HCT116 (cell line): ENCODE measurements at regions not wholly inside any gene's neighbourhood (a gene's known extent, or its start where the extent isn't known, plus 50 kb on each side); places are given as distances from the start of the nearest gene placed in this dataset.

ENCODE experiments used
- ATAC-seq: fragments of 200-7000 bp; cut with Tn5 transposase; 2 replicates; pipeline ENCODE4 v1.9.1; 2020; ENCODE audit warnings: mild to moderate bottlenecking, moderate library complexity
- BruUV-seq: library from RNA; stranded (reverse); fragments of 400-500 nt; replicated peaks from 2 replicates; lab custom pipeline; 2021; lab: Mats Ljungman, UMichigan
- CTCF ChIA-PET: fragments of 300-600 bp; sonication (Branson Sonifier 250); formaldehyde crosslinking; loops from one replicate; lab custom pipeline; 2021; ENCODE audit warnings: antibody characterized with exemption; lab: Charles Lee
- POLR2A ChIA-PET: fragments of 300-600, 350-600 bp; sonication (Branson Sonifier 250); formaldehyde crosslinking; loops from one replicate; lab custom pipeline; 2021; ENCODE audit warnings: antibody characterized with exemption; lab: Charles Lee
- RAD21 ChIA-PET, 2 experiments: fragments of 300-600 bp; sonication (Branson Sonifier 250); formaldehyde crosslinking; loops; one replicate each; lab custom pipeline; 2023; ENCODE audit warnings: low total read pairs in 2 of 2; ENCODE audit not compliant: uncharacterized antibody in 2 of 2, unreplicated experiment in 2 of 2, low non-redundant PET in 1 of 2; lab: Charles Lee
- DNase-seq: peaks from one replicate; pipeline ENCODE4 v3.0.0-alpha.2; 2010; ENCODE audit warnings: low read depth, low spot score
- H2AFZ ChIP-seq: fragments of 200-600 bp; shearing (Covaris generic), sonication (generic); 2 replicates; pipeline ENCODE4 v1.6.1; 2017; ENCODE audit warnings: low read depth, mixed run types, mixed read lengths, antibody characterized with exemption, low read length; ENCODE audit not compliant: poor library complexity, severe bottlenecking
- H3K27ac ChIP-seq: 2 replicates; pipeline ENCODE4 v1.5.1; 2012; ENCODE audit warnings: low read depth, low read length
- H3K27me3 ChIP-seq: fragments of 200-600 bp; sonication (generic); 2 replicates; pipeline ENCODE4 v1.6.1; 2016; ENCODE audit warnings: mixed run types, low read length, mixed read lengths; ENCODE audit not compliant: insufficient read depth
- H3K36me3 ChIP-seq, 2 experiments: fragments of 200-500 bp in 1 of 2; fragments of 200-600 bp in 1 of 2; sonication (Bioruptor generic) in 1 of 2; sonication (generic) in 1 of 2; 2 replicates each; pipeline versions ENCODE4 v1.5.1 to v1.6.1; 2014 to 2016; ENCODE audit warnings: low read length in 2 of 2, inconsistent platforms in 1 of 2, mixed read lengths in 1 of 2, mixed run types in 1 of 2; ENCODE audit not compliant: insufficient read depth in 2 of 2, control insufficient read depth in 1 of 2
- H3K4me1 ChIP-seq, 2 experiments: fragments of 200-600 bp in 1 of 2; sonication (generic) in 1 of 2; 2 replicates each; pipeline versions ENCODE4 v1.5.1 to v1.6.1; 2012 to 2017; ENCODE audit warnings: low read length in 2 of 2, inconsistent platforms in 1 of 2, mild to moderate bottlenecking in 1 of 2, mixed read lengths in 1 of 2, mixed run types in 1 of 2, moderate library complexity in 1 of 2; ENCODE audit not compliant: insufficient read depth in 2 of 2, control insufficient read depth in 1 of 2
- H3K4me2 ChIP-seq: fragments of 200-600 bp; sonication (generic); 2 replicates; pipeline ENCODE4 v1.6.1; 2017; ENCODE audit warnings: mixed run types, low read length, mixed read lengths
- H3K4me3 ChIP-seq, 2 experiments: fragments of 200-600 bp in 1 of 2; sonication (generic) in 1 of 2; replicated peaks in 1 of 2; 2 replicates each; pipeline ENCODE4 v1.5.1; 2011 to 2016; ENCODE audit warnings: low read length in 2 of 2, control low read depth in 1 of 2, low read depth in 1 of 2, mild to moderate bottlenecking in 1 of 2, mixed read lengths in 1 of 2, mixed run types in 1 of 2
- H3K79me2 ChIP-seq: fragments of 200-600 bp; sonication (generic); 2 replicates; pipeline ENCODE4 v1.6.1; 2017; ENCODE audit warnings: mild to moderate bottlenecking, mixed run types, low read length, moderate library complexity, mixed read lengths; ENCODE audit not compliant: insufficient read depth
- H3K9ac ChIP-seq: fragments of 200-600 bp; sonication (generic); 2 replicates; pipeline ENCODE4 v1.6.1; 2016; ENCODE audit warnings: low read length, mixed read lengths
- H3K9me2 ChIP-seq: fragments of 200-600 bp; sonication (generic), shearing (Covaris generic); 2 replicates; pipeline ENCODE4 v1.6.1; 2017; ENCODE audit warnings: mixed run types, mild to moderate bottlenecking, moderate library complexity; ENCODE audit not compliant: insufficient read depth
- H3K9me3 ChIP-seq, 2 experiments: fragments of 200-500 bp in 1 of 2; fragments of 200-600 bp in 1 of 2; sonication (Bioruptor generic) in 1 of 2; sonication (generic) in 1 of 2; 2 replicates each; pipeline ENCODE4 v1.6.1; 2014 to 2017; ENCODE audit warnings: low read length in 2 of 2, mixed read lengths in 2 of 2, inconsistent platforms in 1 of 2, low read depth in 1 of 2, mild to moderate bottlenecking in 1 of 2, mixed run types in 1 of 2, moderate library complexity in 1 of 2; ENCODE audit not compliant: control insufficient read depth in 1 of 2, insufficient read depth in 1 of 2
- H4K20me1 ChIP-seq: fragments of 200-600 bp; sonication (generic), shearing (Covaris generic); 2 replicates; pipeline ENCODE4 v1.6.1; 2017; ENCODE audit warnings: mixed run types, mild to moderate bottlenecking, moderate library complexity; ENCODE audit not compliant: insufficient read depth
- ATF3 ChIP-seq: IDR thresholded peaks from 2 replicates; pipeline ENCODE4 v1.6.1; 2012
- CBX3 ChIP-seq: IDR thresholded peaks from 2 replicates; pipeline ENCODE4 v1.6.1; 2012; ENCODE audit warnings: low read depth
- CEBPB ChIP-seq: IDR thresholded peaks from 2 replicates; pipeline ENCODE4 v1.6.1; 2012; ENCODE audit warnings: low read depth
- CTCF ChIP-seq, 3 experiments: fragments of 200-600 bp in 1 of 3; sonication (generic) in 1 of 3; IDR thresholded peaks in 2 of 3; conservative IDR thresholded peaks in 1 of 3; 2 replicates each; pipeline ENCODE4 v1.5.1; 2012 to 2017; ENCODE audit warnings: low read depth in 2 of 3, low read length in 2 of 3, antibody characterized with exemption in 1 of 3, borderline replicate concordance in 1 of 3, control low read depth in 1 of 3, mild to moderate bottlenecking in 1 of 3, mixed read lengths in 1 of 3, mixed run types in 1 of 3, moderate library complexity in 1 of 3; ENCODE audit not compliant: insufficient read depth in 1 of 3
- EGR1 ChIP-seq: IDR thresholded peaks from 2 replicates; pipeline ENCODE4 v1.6.1; 2012; ENCODE audit warnings: low read depth
- ELF1 ChIP-seq: IDR thresholded peaks from 2 replicates; pipeline ENCODE4 v1.6.1; 2012; ENCODE audit warnings: low read depth, borderline replicate concordance
- EZH2 ChIP-seq: fragments of 200-600 bp; sonication (generic); IDR thresholded peaks from 2 replicates; pipeline ENCODE4 v1.6.1; 2017; ENCODE audit warnings: antibody characterized with exemption, mixed run types
- EZH2phosphoT487 ChIP-seq: fragments of 200-600 bp; IDR thresholded peaks from 2 replicates; pipeline ENCODE4 v1.6.1; 2018; ENCODE audit warnings: antibody characterized with exemption, borderline replicate concordance
- FOSL1 ChIP-seq: IDR thresholded peaks from 2 replicates; pipeline ENCODE4 v1.6.1; 2012; ENCODE audit warnings: low read depth
- MAX ChIP-seq: IDR thresholded peaks from 2 replicates; pipeline ENCODE4 v1.6.1; 2012
- POLR2A ChIP-seq: IDR thresholded peaks from 2 replicates; pipeline ENCODE4 v1.7.0; 2011; ENCODE audit warnings: borderline replicate concordance; ENCODE audit not compliant: insufficient read depth, insufficient read length; ENCODE audit errors: extremely low read depth
- RAD21 ChIP-seq: IDR thresholded peaks from 2 replicates; pipeline ENCODE4 v1.6.1; 2012; ENCODE audit warnings: low read depth, mild to moderate bottlenecking
- REST ChIP-seq: IDR thresholded peaks from 2 replicates; pipeline ENCODE4 v1.6.1; 2012; ENCODE audit warnings: low read depth
- SIN3A ChIP-seq: IDR thresholded peaks from 2 replicates; pipeline ENCODE4 v1.6.1; 2012; ENCODE audit warnings: low read depth
- SP1 ChIP-seq: IDR thresholded peaks from 2 replicates; pipeline ENCODE4 v1.6.1; 2012; ENCODE audit warnings: low read depth
- TCF7L2 ChIP-seq: IDR thresholded peaks from 2 replicates; pipeline ENCODE4 v1.7.0; 2011; ENCODE audit warnings: borderline replicate concordance, inconsistent platforms; ENCODE audit not compliant: insufficient read depth, insufficient read length; ENCODE audit errors: extremely low read depth
- YY1 ChIP-seq: IDR thresholded peaks from 2 replicates; pipeline ENCODE4 v1.6.1; 2011; ENCODE audit warnings: low read length, low read depth, moderate library complexity, mild to moderate bottlenecking; ENCODE audit not compliant: insufficient replicate concordance; ENCODE audit errors: extremely low read depth
- ZBTB33 ChIP-seq: IDR thresholded peaks from 2 replicates; pipeline ENCODE4 v1.6.1; 2011; ENCODE audit warnings: mild to moderate bottlenecking, low read length, moderate library complexity; ENCODE audit not compliant: insufficient replicate concordance; ENCODE audit errors: extremely low read depth
- ZFX ChIP-seq: fragments of 450-650 bp; IDR thresholded peaks from 2 replicates; pipeline ENCODE4 v1.6.1; 2017
- ZNF274 ChIP-seq: fragments of 200-500 bp; sonication (Bioruptor generic); IDR thresholded peaks from 2 replicates; pipeline ENCODE4 v1.6.1; 2014; ENCODE audit warnings: mild to moderate bottlenecking, low read depth, low read length, inconsistent platforms
- intact Hi-C: fragments of 100-400 bp; cut with micrococcal nuclease; formaldehyde crosslinking; loops from 2 replicates; pipeline ENCODE4 v1.10.0; 2022

- no peak overlapping the region for H3K4me3 ChIP-seq
- ChIA-PET RAD21 (no interaction called here), CTCF (no interaction called here), POLR2A (no interaction called here)
- H3K27me3 ChIP-seq = no peaks in the 10 kb centered on the region
- peaks cover 9 to 30% of the 10 kb centered on the region in 2 experiments; a peak in 2 of 4 replicates for H3K9me3 ChIP-seq
- no peak overlapping the region for H2AFZ ChIP-seq
- no peak for ATAC-seq
- DNase-seq = no peak
- intact Hi-C loops = no loop called here
- H4K20me1 ChIP-seq = no peaks in the 10 kb centered on the region
- H3K27ac ChIP-seq = no peak overlapping the region
- no peak overlapping the region for H3K9ac ChIP-seq
- no peaks in the 10 kb centered on the region for H3K4me1 ChIP-seq
- H3K9me2 ChIP-seq = no peaks in the 10 kb centered on the region
- H3K36me3 ChIP-seq = no peaks in the 10 kb centered on the region
- no TSS peak for BruUV-seq
- H3K4me2 ChIP-seq = no peak overlapping the region
- TF ChIP-seq MAX (no peak), TCF7L2 (no peak), EGR1 (no peak), REST (no peak), SIN3A (no peak), POLR2A (no peak), YY1 (no peak), CBX3 (no peak), ZNF274 (no peak), EZH2 (no peak), CTCF (IDR thresholded peaks at IDR 0.05 in 2 of 3, conservative IDR thresholded peaks at IDR 0.05 in 1 of 3; ENCODE audit: borderline replicate concordance in 1 of 3, insufficient read depth in 1 of 3, low read depth in 2 of 3, low read length in 2 of 3) (no peak), ZFX (no peak), RAD21 (no peak), SP1 (no peak), CEBPB (no peak), EZH2phosphoT487 (no peak), ATF3 (no peak), FOSL1 (no peak), ZBTB33 (no peak), ELF1 (no peak)
- no peaks in the 10 kb centered on the region for H3K79me2 ChIP-seq
Measured at GRCh38 chr9:118959366-118959765, 409.9 kb downstream of the BRINP1 start.
